K562 (cell line): ENCODE measurements at regions not wholly inside any gene's neighbourhood (a gene's known extent, or its start where the extent isn't known, plus 50 kb on each side); places are given as distances from the start of the nearest gene placed in this dataset.
A peak's percentile ranks its signal among the peaks of the same experiment; 100 is the strongest.

Experiments
- ATAC-seq: fragments of 200-7000 bp; cut with Tn5 transposase; 3 replicates; pipeline ENCODE4 v1.9.1; 2020; ENCODE audit warnings: moderate library complexity
- BruUV-seq: library from RNA; stranded (reverse); fragments of 400-500 nt; replicated peaks from 2 replicates; lab custom pipeline; 2021; lab: Mats Ljungman, UMichigan
- CTCF ChIA-PET: fragments of 300-600 bp; formaldehyde crosslinking; extraction: SDS; loops from one replicate; lab custom pipeline; 2021; ENCODE audit warnings: low intra/inter-chr PET ratio; lab: Yijun Ruan, JAX
- POLR2A ChIA-PET: fragments of 300-600, 350-650 bp; sonication (Branson Sonifier 250); formaldehyde crosslinking; extraction: SDS; loops from one replicate; lab custom pipeline; 2021; ENCODE audit warnings: antibody characterized with exemption, inconsistent platforms; lab: Yijun Ruan, JAX
- DNase-seq, 4 experiments: peaks; one replicate each; pipeline versions ENCODE4 v3.0.0 to v3.0.0-alpha.2; 2011 to 2018; ENCODE audit warnings: low spot score in 3 of 4, mixed read lengths in 3 of 4; ENCODE audit errors: extremely low read depth in 1 of 4
- FAIRE-seq: peaks from 2 replicates; lab custom pipeline; 2011; peaks lifted over from hg19 to GRCh38; lab: Jason Lieb, UNC
- H2AFZ ChIP-seq: 2 replicates; pipeline ENCODE4 v1.6.0; 2011; ENCODE audit warnings: low read depth, low read length, control low read depth, inconsistent platforms
- H3K27ac ChIP-seq: fragments of 200-600 bp; 3 replicates; pipeline ENCODE4 v1.8.0; 2011; ENCODE audit warnings: low read depth, mild to moderate bottlenecking, control low read depth, inconsistent platforms, low read length, moderate library complexity, mixed read lengths; ENCODE audit errors: extremely low read depth
- H3K27me3 ChIP-seq, 2 experiments: fragments of 300-600 bp in 1 of 2; 2 replicates in 1 of 2; 3 replicates in 1 of 2; pipeline versions ENCODE4 v1.6.0 to v1.8.0; 2011; ENCODE audit warnings: inconsistent platforms in 2 of 2, low read length in 2 of 2, mild to moderate bottlenecking in 1 of 2, mixed read lengths in 1 of 2, moderate library complexity in 1 of 2; ENCODE audit not compliant: control insufficient read depth in 2 of 2, insufficient read depth in 2 of 2
- H3K36me3 ChIP-seq: fragments of 300-600 bp; 3 replicates; pipeline ENCODE4 v1.8.0; 2011; ENCODE audit warnings: mild to moderate bottlenecking, low read length, inconsistent platforms; ENCODE audit not compliant: control insufficient read depth, insufficient read depth
- H3K4me1 ChIP-seq, 2 experiments: fragments of 200-600 bp in 1 of 2; replicated peaks in 1 of 2; 2 replicates in 1 of 2; 3 replicates in 1 of 2; pipeline versions ENCODE4 v1.5.1 to v1.8.0; 2011; ENCODE audit warnings: inconsistent platforms in 2 of 2, low read length in 2 of 2, mild to moderate bottlenecking in 1 of 2, mixed read lengths in 1 of 2, moderate library complexity in 1 of 2; ENCODE audit not compliant: control insufficient read depth in 2 of 2, insufficient read depth in 2 of 2
- H3K4me2 ChIP-seq: 2 replicates; pipeline ENCODE4 v1.6.1; 2011; ENCODE audit warnings: low read length, control low read depth, inconsistent platforms, mixed read lengths; ENCODE audit not compliant: insufficient read depth
- H3K4me3 ChIP-seq: fragments of 200-600 bp; sonication (generic), shearing (Covaris generic); 2 replicates; pipeline ENCODE4 v1.5.1; 2016; ENCODE audit warnings: control low read depth, inconsistent platforms
- H3K79me2 ChIP-seq: fragments of 200-600 bp; 3 replicates; pipeline ENCODE4 v1.8.0; 2011; ENCODE audit warnings: low read length, inconsistent platforms; ENCODE audit not compliant: control insufficient read depth, insufficient read depth
- H3K9ac ChIP-seq, 2 experiments: 2 replicates each; pipeline versions ENCODE4 v1.6.0 to v1.6.1; 2011; ENCODE audit warnings: low read depth in 2 of 2, low read length in 2 of 2, control low read depth in 1 of 2, inconsistent platforms in 1 of 2, mild to moderate bottlenecking in 1 of 2, mixed read lengths in 1 of 2; ENCODE audit not compliant: insufficient read depth in 1 of 2
- H3K9me1 ChIP-seq: one replicate; pipeline ENCODE4 v1.6.0; 2011; ENCODE audit warnings: inconsistent platforms, mild to moderate bottlenecking, low read length, moderate library complexity; ENCODE audit not compliant: control insufficient read depth, insufficient read depth
- H3K9me3 ChIP-seq: replicated peaks from 2 replicates; pipeline ENCODE4 v1.5.1; 2011; ENCODE audit warnings: low read depth, low read length, inconsistent platforms; ENCODE audit not compliant: control insufficient read depth, insufficient read depth
- H4K20me1 ChIP-seq: replicated peaks from 2 replicates; pipeline ENCODE4 v1.6.1; 2011; ENCODE audit warnings: low read length, inconsistent platforms, mixed read lengths; ENCODE audit not compliant: control insufficient read depth, insufficient read depth
- CHCHD3 ChIP-seq: fragments of 250-450 bp; sonication (Bioruptor Pico); IDR thresholded peaks from 2 replicates; pipeline ENCODE4 v2.1.2; 2022; ENCODE audit warnings: mild to moderate bottlenecking
- FOXJ2 ChIP-seq: fragments of 200-800 bp; sonication (Bioruptor generic); IDR thresholded peaks from 2 replicates; pipeline ENCODE4 v1.6.1; 2016; ENCODE audit warnings: missing genetic modification characterization, missing compliant biosample characterization
- HNRNPUL1 ChIP-seq: fragments of 200-400 bp; formaldehyde crosslinking; IDR thresholded peaks from 2 replicates; pipeline ENCODE4 v1.6.1; 2017; ENCODE audit warnings: low read length
- NR1H2 ChIP-seq: sonication (generic); formaldehyde crosslinking; IDR thresholded peaks from 2 replicates; pipeline ENCODE4 v1.4.0; 2020; ENCODE audit warnings: mild to moderate bottlenecking, missing genetic modification reagents
- TSHZ1 ChIP-seq: fragments of 250-450 bp; sonication (Bioruptor Pico); IDR thresholded peaks from 2 replicates; pipeline ENCODE4 v1.4.0; 2020; ENCODE audit warnings: mild to moderate bottlenecking, moderate library complexity
- ZNF316 ChIP-seq: fragments of 450-650 bp; IDR thresholded peaks from 2 replicates; pipeline ENCODE4 v1.6.1; 2016
- ZNF395 ChIP-seq: fragments of 200-800 bp; sonication (Bioruptor generic); IDR thresholded peaks from 2 replicates; pipeline ENCODE4 v1.6.1; 2017; ENCODE audit warnings: missing genetic modification characterization, missing compliant biosample characterization
- WGBS: fragments of 100-300 bp; shearing (Covaris generic); methylation state at CpG from one replicate; pipeline ENCODE4 v1.1.6; 2016; ENCODE audit warnings: low coverage, mixed read lengths; ENCODE audit not compliant: insufficient coverage; ENCODE audit errors: missing lambda C conversion rate; 5-methylcytosine and 5-hydroxymethylcytosine counted together
- in situ Hi-C: fragments of 300-500 bp; cut with MboI; formaldehyde crosslinking; loops from 4 replicates; pipeline ENCODE4 v1.15.0; 2018; ENCODE audit warnings: inconsistent platforms, mixed read lengths
- intact Hi-C: fragments of 100-400 bp; cut with micrococcal nuclease; formaldehyde crosslinking; loops from 2 replicates; pipeline ENCODE4 v1.14.2; 2022

GRCh38 chr6:10221178-10221577, 193.7 kb downstream of the TFAP2A start:
- FAIRE-seq (no peak), ATAC-seq (no peak)
- Histone ChIP-seq H3K9ac (no peak overlapping the region), H3K4me2 (no peak overlapping the region), H3K27ac (no peak overlapping the region), H3K9me1 (no peaks in the 10 kb centered on the region), H2AFZ (no peak overlapping the region), H3K4me1 (no peaks in the 10 kb centered on the region)
- in situ Hi-C loops (no loop called here), intact Hi-C loops (no loop called here)
- TF ChIP-seq TSHZ1 (CRISPR knock-in tag) (no peak), NR1H2 (CRISPR knock-in tag) (no peak), HNRNPUL1 (no peak), FOXJ2 (tag) (0 out of 2 replicates have a peak, but pooled peaks have one; percentile 54), CHCHD3 (CRISPR knock-in tag) (no peak), ZNF316 (no peak), ZNF395 (no peak)
- TF ChIP-seq, all 486 proteins: peak for 1
- no TSS peak for BruUV-seq
- WGBS, result 1% methylated on average over 5 of the region's 5 CpGs
- Histone ChIP-seq H3K4me3 (no peak overlapping the region), H3K36me3 (no peaks in the 10 kb centered on the region), H3K79me2 (no peaks in the 10 kb centered on the region), H4K20me1 (no peaks in the 10 kb centered on the region), H3K27me3 (peaks cover 0 to 13% of the 10 kb centered on the region in 2 experiments; a peak in 2 of 5 replicates), H3K9me3 (no peaks in the 10 kb centered on the region)
- POLR2A ChIA-PET, result no interaction called here
- CTCF ChIA-PET, result no interaction called here
- DNase-seq, result no peak
